Mesendoderm (in vitro differentiated cells): ENCODE measurements at regions not wholly inside any gene's neighbourhood (a gene's known extent, or its start where the extent isn't known, plus 50 kb on each side); places are given as distances from the start of the nearest gene placed in this dataset.
A peak's percentile ranks its signal among the peaks of the same experiment; 100 is the strongest.

Experiments used
- DNase-seq: peaks from one replicate; pipeline ENCODE4 v3.0.0; 2013
- H2AK5ac ChIP-seq: 2 replicates; pipeline ENCODE4 v1.6.1; 2013; ENCODE audit warnings: low read length, inconsistent platforms
- H2BK120ac ChIP-seq: 2 replicates; pipeline ENCODE4 v1.6.1; 2013; ENCODE audit warnings: low read depth, mild to moderate bottlenecking, low read length, moderate library complexity, mixed read lengths
- H2BK15ac ChIP-seq: replicated peaks from 2 replicates; pipeline ENCODE4 v1.6.1; 2013; ENCODE audit warnings: low read depth, mild to moderate bottlenecking, moderate library complexity
- H2BK5ac ChIP-seq: 2 replicates; pipeline ENCODE4 v1.6.1; 2013; ENCODE audit warnings: low read length, inconsistent platforms
- H3K18ac ChIP-seq: 2 replicates; pipeline ENCODE4 v1.6.1; 2013; ENCODE audit warnings: mild to moderate bottlenecking, low read length, mixed read lengths
- H3K23ac ChIP-seq: one replicate; pipeline ENCODE4 v1.6.1; 2013; ENCODE audit warnings: low read length
- H3K27ac ChIP-seq: 2 replicates; pipeline ENCODE4 v1.5.1; 2013; ENCODE audit warnings: low read depth, mild to moderate bottlenecking, inconsistent platforms, low read length, moderate library complexity
- H3K27me3 ChIP-seq: 2 replicates; pipeline ENCODE4 v1.6.1; 2013; ENCODE audit warnings: low read length, control low read depth, mild to moderate bottlenecking, inconsistent platforms; ENCODE audit not compliant: insufficient read depth, poor library complexity
- H3K36me3 ChIP-seq: 2 replicates; pipeline ENCODE4 v1.6.1; 2013; ENCODE audit warnings: low read length, inconsistent platforms; ENCODE audit not compliant: control insufficient read depth, insufficient read depth
- H3K4ac ChIP-seq: one replicate; pipeline ENCODE4 v1.6.1; 2013; ENCODE audit warnings: low read depth, mild to moderate bottlenecking, low read length, moderate library complexity
- H3K4me1 ChIP-seq: 2 replicates; pipeline ENCODE4 v1.6.1; 2013; ENCODE audit warnings: low read depth, low read length, inconsistent platforms; ENCODE audit not compliant: control insufficient read depth
- H3K4me2 ChIP-seq: 2 replicates; pipeline ENCODE4 v1.6.1; 2013; ENCODE audit warnings: low read length
- H3K4me3 ChIP-seq: 2 replicates; pipeline ENCODE4 v1.5.1; 2013; ENCODE audit warnings: mild to moderate bottlenecking, low read length
- H3K56ac ChIP-seq: one replicate; pipeline ENCODE4 v1.6.1; 2013; ENCODE audit warnings: low read length
- H3K79me1 ChIP-seq: 2 replicates; pipeline ENCODE4 v1.6.1; 2013; ENCODE audit warnings: low read length, inconsistent platforms
- H3K79me2 ChIP-seq: 2 replicates; pipeline ENCODE4 v1.6.1; 2013; ENCODE audit warnings: mild to moderate bottlenecking, low read length; ENCODE audit not compliant: control insufficient read depth, insufficient read depth
- H3K9ac ChIP-seq: 2 replicates; pipeline ENCODE4 v1.6.1; 2013; ENCODE audit warnings: low read length, inconsistent platforms
- H4K5ac ChIP-seq: one replicate; pipeline ENCODE4 v1.6.1; 2013; ENCODE audit warnings: low read length
- H4K8ac ChIP-seq: one replicate; pipeline ENCODE4 v1.6.1; 2013; ENCODE audit warnings: low read depth, mild to moderate bottlenecking, control low read depth, low read length, moderate library complexity
- WGBS: extraction: QIAGEN DNeasy Blood & Tissue Kit; methylation state at CpG from one replicate; pipeline ENCODE4 v1.1.7; 2013; ENCODE audit warnings: low lambda C conversion rate, missing lambda C conversion rate; ENCODE audit not compliant: insufficient coverage; ENCODE audit errors: extremely low coverage; 5-methylcytosine and 5-hydroxymethylcytosine counted together

DNA sequence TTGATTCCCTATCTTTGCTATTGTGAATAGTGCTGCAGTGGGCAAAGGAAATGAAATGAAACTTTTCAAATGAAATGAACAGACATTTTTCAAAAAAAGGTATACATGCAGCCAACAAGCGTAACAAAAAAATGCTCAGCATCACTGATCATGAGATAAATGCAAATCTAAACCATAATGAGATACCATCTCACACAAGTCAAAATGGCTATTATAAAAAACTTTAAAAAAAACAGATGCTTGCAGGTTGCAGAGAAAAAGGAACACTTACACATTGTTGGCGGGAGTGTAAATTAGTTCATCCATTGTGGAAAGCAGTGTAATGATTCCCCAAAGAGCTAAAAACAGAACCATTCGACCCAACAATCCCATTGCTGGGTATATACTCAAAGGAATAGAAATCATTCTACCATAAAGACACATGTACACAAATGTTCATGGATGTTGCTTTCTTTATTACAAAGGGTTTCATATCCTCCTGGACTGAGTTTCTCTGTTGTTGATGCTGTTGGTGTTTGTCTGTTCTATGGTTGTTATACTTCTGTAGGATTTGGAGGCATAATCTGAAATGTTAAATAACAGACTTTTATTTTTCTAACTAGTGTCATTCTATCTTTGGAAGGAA is 99.3 kb upstream of the SOX9 start:
- no peak overlapping the region for H3K4ac ChIP-seq
- H3K23ac ChIP-seq, result no peak overlapping the region
- H3K79me2 ChIP-seq, result no peaks in the 10 kb centered on the region
- no peak overlapping the region for H3K4me2 ChIP-seq
- H3K18ac ChIP-seq, result no peak overlapping the region
- H3K9ac ChIP-seq, result no peak overlapping the region
- H2BK15ac ChIP-seq, result no peak overlapping the region
- H2BK5ac ChIP-seq, result no peak overlapping the region
- no peaks in the 10 kb centered on the region for H3K4me1 ChIP-seq
- H2AK5ac ChIP-seq, result no peak overlapping the region
- no peak overlapping the region for H4K8ac ChIP-seq
- no peaks in the 10 kb centered on the region for H3K27me3 ChIP-seq
- H4K5ac ChIP-seq, result no peak overlapping the region
- H3K27ac ChIP-seq, result no peak overlapping the region
- no peak overlapping the region for H3K4me3 ChIP-seq
- H3K36me3 ChIP-seq, result no peaks in the 10 kb centered on the region
- no peak overlapping the region for H3K56ac ChIP-seq
- WGBS, result no CpG with 5 or more reads among the region's 3 CpGs
- H2BK120ac ChIP-seq, result no peak overlapping the region
- DNase-seq, result no peak
- no peaks in the 10 kb centered on the region for H3K79me1 ChIP-seq

GRCh38 chr17:72022328-72023275 is 98.2 kb upstream of the SOX9 start:
- Histone ChIP-seq H3K4me2 (no peak overlapping the region), H4K8ac (no peak overlapping the region), H3K27ac (no peak overlapping the region), H3K4me1 (peaks cover 2% of the 10 kb centered on the region), H3K79me1 (no peaks in the 10 kb centered on the region), H2AK5ac (no peak overlapping the region), H3K9ac (no peak overlapping the region), H3K36me3 (no peaks in the 10 kb centered on the region), H2BK5ac (no peak overlapping the region), H3K23ac (no peak overlapping the region), H3K4ac (no peak overlapping the region), H2BK120ac (no peak overlapping the region), H3K79me2 (no peaks in the 10 kb centered on the region), H3K18ac (no peak overlapping the region), H3K27me3 (no peaks in the 10 kb centered on the region), H3K4me3 (no peak overlapping the region), H2BK15ac (no peak overlapping the region), H4K5ac (no peak overlapping the region), H3K56ac (no peak overlapping the region)
- DNase-seq, result no peak
- no CpG with 5 or more reads among the region's 6 CpGs for WGBS

DNA sequence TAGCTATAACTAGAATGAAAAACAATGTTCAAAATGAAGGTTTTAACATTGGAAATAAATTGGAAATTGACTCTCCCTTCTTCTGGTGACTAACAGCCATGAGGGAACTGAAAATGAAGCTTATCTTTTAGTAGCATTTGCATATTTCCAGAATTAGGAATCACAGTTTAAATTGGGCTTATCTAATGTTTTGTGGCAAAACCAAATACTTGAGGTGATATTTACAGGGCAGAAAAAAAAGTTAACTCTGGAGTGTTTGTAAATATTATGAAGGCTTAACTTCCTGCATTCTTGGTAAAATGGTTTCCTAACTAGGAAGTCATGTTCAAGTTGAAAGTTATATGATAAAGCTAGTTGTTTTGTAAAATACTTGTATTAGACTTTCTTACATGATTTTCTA is 96.4 kb upstream of the SOX9 start:
- Histone ChIP-seq H3K4ac (no peak overlapping the region), H3K27ac (no peak overlapping the region), H3K56ac (no peak overlapping the region), H3K79me2 (no peaks in the 10 kb centered on the region), H3K4me3 (no peak overlapping the region), H2BK5ac (no peak overlapping the region), H3K9ac (no peak overlapping the region), H3K36me3 (no peaks in the 10 kb centered on the region), H4K5ac (no peak overlapping the region), H3K18ac (no peak overlapping the region), H3K79me1 (no peaks in the 10 kb centered on the region), H3K27me3 (no peaks in the 10 kb centered on the region), H3K4me2 (no peak overlapping the region), H2BK120ac (no peak overlapping the region), H2BK15ac (no peak overlapping the region), H2AK5ac (no peak overlapping the region), H4K8ac (no peak overlapping the region), H3K23ac (no peak overlapping the region), H3K4me1 (peaks cover 2% of the 10 kb centered on the region)
- DNase-seq, result no peak

DNA sequence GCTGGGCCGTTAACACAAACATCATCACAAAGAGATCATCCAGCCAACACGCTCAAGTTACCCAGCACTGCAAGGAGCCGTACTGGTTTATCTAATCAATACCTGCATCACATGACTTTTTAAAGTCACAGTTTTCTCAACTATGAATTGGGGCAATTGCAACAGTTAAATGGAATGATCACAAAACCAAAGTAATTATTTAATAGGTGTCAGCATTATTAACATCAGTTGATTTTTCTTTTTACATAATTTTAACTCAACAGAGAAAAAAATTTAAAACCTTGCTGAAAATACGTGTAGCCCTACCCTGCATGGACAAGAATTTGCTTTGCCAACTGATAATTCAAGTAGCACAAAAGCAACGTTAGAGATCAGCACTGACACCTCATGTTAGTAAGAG is 95.7 kb upstream of the SOX9 start:
- no CpG with 5 or more reads among the region's 5 CpGs for WGBS
- Histone ChIP-seq H3K4ac (no peak overlapping the region), H3K9ac (no peak overlapping the region), H3K4me3 (no peak overlapping the region), H4K8ac (no peak overlapping the region), H3K27me3 (no peaks in the 10 kb centered on the region), H3K79me2 (no peaks in the 10 kb centered on the region), H3K4me2 (no peak overlapping the region), H3K18ac (no peak overlapping the region), H2BK15ac (no peak overlapping the region), H2BK5ac (no peak overlapping the region), H3K56ac (no peak overlapping the region), H3K23ac (no peak overlapping the region), H3K79me1 (no peaks in the 10 kb centered on the region), H3K4me1 (peaks cover 4% of the 10 kb centered on the region), H3K36me3 (no peaks in the 10 kb centered on the region), H2BK120ac (no peak overlapping the region), H4K5ac (no peak overlapping the region), H2AK5ac (no peak overlapping the region), H3K27ac (no peak overlapping the region)
- DNase-seq, result no peak

- peaks cover 7% of the 10 kb centered on the region for H3K4me1 ChIP-seq
- no peaks in the 10 kb centered on the region for H3K79me1 ChIP-seq
- WGBS, result no CpG with 5 or more reads among the region's 22 CpGs
These were observed 90.5 kb upstream of the SOX9 start for GRCh38 chr17:72030067-72030899.

More at GRCh38 chr17:72030067-72030899, 90.5 kb upstream of the SOX9 start:
- no peak overlapping the region for H3K23ac ChIP-seq
- H3K4me2 ChIP-seq, result peak overlapping the region; percentile 39
- no peak overlapping the region for H2BK15ac ChIP-seq
- no peak overlapping the region for H2AK5ac ChIP-seq
- H3K79me2 ChIP-seq, result no peaks in the 10 kb centered on the region
- H3K56ac ChIP-seq, result peak overlapping the region; percentile 90
- H3K27me3 ChIP-seq, result no peaks in the 10 kb centered on the region
- no peak overlapping the region for H2BK120ac ChIP-seq
- peak overlapping the region; percentile 56 for H3K9ac ChIP-seq
- no peak overlapping the region for H4K8ac ChIP-seq
- peak overlapping the region; percentile 25 for H3K4ac ChIP-seq
- H3K36me3 ChIP-seq, result no peaks in the 10 kb centered on the region
- H3K18ac ChIP-seq, result peak overlapping the region; percentile 30
- H3K27ac ChIP-seq, result peak overlapping the region; percentile 80
- no peak overlapping the region for H4K5ac ChIP-seq
- H3K4me3 ChIP-seq, result peak overlapping the region; percentile 17
- peak overlapping the region; percentile 79 for H2BK5ac ChIP-seq
- DNase-seq, result peak; percentile 97
